IMR-90 (cell line): ENCODE measurements at regions not wholly inside any gene's neighbourhood (a gene's known extent, or its start where the extent isn't known, plus 50 kb on each side); places are given as distances from the start of the nearest gene placed in this dataset.
"Not testable (repeated sequence)": the region's sequence is repeated elsewhere in the genome, so short reads cannot be mapped to it uniquely, and the experiment has no call there.

Source experiments
- ATAC-seq: fragments of 200-7000 bp; cut with Tn5 transposase; 2 replicates; pipeline ENCODE4 v1.9.1; 2020; ENCODE audit warnings: low read depth, mild to moderate bottlenecking, moderate library complexity
- BruUV-seq: library from RNA; stranded (reverse); fragments of 400-500 nt; replicated peaks from 2 replicates; lab custom pipeline; 2021; lab: Mats Ljungman, UMichigan
- CTCF ChIA-PET: fragments of 300-600 bp; formaldehyde crosslinking; extraction: SDS; loops from one replicate; lab custom pipeline; 2021; ENCODE audit warnings: antibody characterized with exemption; lab: Yijun Ruan, JAX
- POLR2A ChIA-PET: fragments of 300-600 bp; sonication (Branson Sonifier 250); formaldehyde crosslinking; loops from one replicate; lab custom pipeline; 2022; ENCODE audit warnings: antibody characterized with exemption; ENCODE audit not compliant: unreplicated experiment; lab: Charles Lee
- DNase-seq: peaks from one replicate; pipeline ENCODE4 v3.0.0; 2013
- H2AFZ ChIP-seq: replicated peaks from 2 replicates; pipeline ENCODE3; 2013; ENCODE audit warnings: low read length, mild to moderate bottlenecking; ENCODE audit not compliant: poor library complexity
- H2AK5ac ChIP-seq: 2 replicates; pipeline ENCODE4 v1.6.1; 2013; ENCODE audit warnings: low read depth, low read length, inconsistent platforms
- H2AK9ac ChIP-seq: replicated peaks from 2 replicates; pipeline ENCODE3; 2013; ENCODE audit warnings: mild to moderate bottlenecking, low read depth, low read length, moderate library complexity; ENCODE audit not compliant: poor library complexity
- H2BK120ac ChIP-seq: 2 replicates; pipeline ENCODE4 v1.6.1; 2013; ENCODE audit warnings: low read depth, low read length, inconsistent platforms
- H2BK15ac ChIP-seq: 3 replicates; pipeline ENCODE4 v1.6.1; 2013; ENCODE audit warnings: low read depth, low read length, inconsistent platforms
- H2BK20ac ChIP-seq: 2 replicates; pipeline ENCODE4 v1.6.1; 2013; ENCODE audit warnings: low read depth, mild to moderate bottlenecking, inconsistent platforms, low read length, moderate library complexity
- H2BK5ac ChIP-seq: 2 replicates; pipeline ENCODE4 v1.6.1; 2013; ENCODE audit warnings: mild to moderate bottlenecking, low read depth, low read length, inconsistent platforms; ENCODE audit not compliant: poor library complexity, severe bottlenecking
- H3K14ac ChIP-seq: replicated peaks from 2 replicates; pipeline ENCODE4 v1.6.1; 2013; ENCODE audit warnings: low read depth, low read length, inconsistent platforms
- H3K18ac ChIP-seq: 2 replicates; pipeline ENCODE4 v1.6.1; 2013; ENCODE audit warnings: low read depth, low read length, control low read depth
- H3K23ac ChIP-seq: 2 replicates; pipeline ENCODE4 v1.6.1; 2013; ENCODE audit warnings: low read depth, low read length, inconsistent platforms
- H3K27ac ChIP-seq: 2 replicates; pipeline ENCODE4 v1.5.1; 2013; ENCODE audit warnings: mild to moderate bottlenecking, control low read depth, low read length; ENCODE audit not compliant: insufficient read depth
- H3K27me3 ChIP-seq: 2 replicates; pipeline ENCODE4 v1.6.1; 2013; ENCODE audit warnings: low read length; ENCODE audit not compliant: control insufficient read depth, insufficient read depth
- H3K36me3 ChIP-seq: 2 replicates; pipeline ENCODE4 v1.6.1; 2013; ENCODE audit warnings: low read length, mixed read lengths; ENCODE audit not compliant: control insufficient read depth, insufficient read depth
- H3K4ac ChIP-seq: 2 replicates; pipeline ENCODE4 v1.6.1; 2013; ENCODE audit warnings: low read depth, low read length, inconsistent platforms
- H3K4me1 ChIP-seq: 2 replicates; pipeline ENCODE4 v1.6.1; 2013; ENCODE audit warnings: low read length, mixed read lengths; ENCODE audit not compliant: control insufficient read depth, insufficient read depth
- H3K4me2 ChIP-seq: 2 replicates; pipeline ENCODE4 v1.6.1; 2013; ENCODE audit warnings: low read depth, mild to moderate bottlenecking, control low read depth, low read length, moderate library complexity
- H3K4me3 ChIP-seq: 2 replicates; pipeline ENCODE4 v1.5.1; 2013; ENCODE audit warnings: low read depth, mild to moderate bottlenecking, control low read depth, low read length, moderate library complexity; ENCODE audit not compliant: insufficient read depth
- H3K56ac ChIP-seq: 2 replicates; pipeline ENCODE4 v1.6.1; 2013; ENCODE audit warnings: low read length, inconsistent platforms; ENCODE audit not compliant: insufficient read depth; ENCODE audit errors: extremely low read depth
- H3K79me1 ChIP-seq, 2 experiments: 2 replicates each; pipeline ENCODE4 v1.6.1; 2013; ENCODE audit warnings: low read length in 2 of 2, inconsistent platforms in 1 of 2, low read depth in 1 of 2
- H3K9ac ChIP-seq: 2 replicates; pipeline ENCODE4 v1.6.1; 2013; ENCODE audit warnings: low read depth, low read length, control low read depth
- H3K9me1 ChIP-seq: 2 replicates; pipeline ENCODE4 v1.6.1; 2013; ENCODE audit warnings: low read length, inconsistent platforms; ENCODE audit not compliant: insufficient read depth
- H3K9me3 ChIP-seq: 2 replicates; pipeline ENCODE4 v1.6.1; 2013; ENCODE audit warnings: low read length; ENCODE audit not compliant: control insufficient read depth, insufficient read depth
- H4K20me1 ChIP-seq: 2 replicates; pipeline ENCODE4 v1.6.1; 2013; ENCODE audit warnings: low read length, inconsistent platforms; ENCODE audit not compliant: insufficient read depth
- H4K5ac ChIP-seq: 2 replicates; pipeline ENCODE4 v1.6.1; 2013; ENCODE audit warnings: mild to moderate bottlenecking, low read depth, low read length, control low read depth
- H4K8ac ChIP-seq, 2 experiments: 2 replicates each; pipeline ENCODE4 v1.6.1; 2013; ENCODE audit warnings: low read depth in 2 of 2, low read length in 2 of 2, control low read depth in 1 of 2, inconsistent platforms in 1 of 2
- H4K91ac ChIP-seq: 2 replicates; pipeline ENCODE4 v1.6.1; 2013; ENCODE audit warnings: low read depth, low read length, inconsistent platforms; ENCODE audit not compliant: insufficient read depth
- WGBS, 2 experiments: methylation state at CpG; one replicate each; pipeline versions ENCODE4 v1.1.5 to v1.1.7; 2013; ENCODE audit warnings: missing lambda C conversion rate in 2 of 2; ENCODE audit not compliant: insufficient read length in 1 of 2; ENCODE audit errors: extremely low coverage in 2 of 2; 5-methylcytosine and 5-hydroxymethylcytosine counted together
- dilution Hi-C: fragments of 300-500 bp; cut with HindIII; formaldehyde crosslinking; loops from one replicate; pipeline ENCODE4 v1.14.3; 2018; ENCODE audit warnings: low sequenced_read_pairs; ENCODE audit not compliant: unreplicated experiment
- in situ Hi-C: fragments of 300-500 bp; cut with MboI; formaldehyde crosslinking; loops from 3 replicates; pipeline ENCODE4 v1.14.3; 2019; ENCODE audit warnings: low sequenced_read_pairs, inconsistent platforms, mixed read lengths
- intact Hi-C: fragments of 100-400 bp; cut with micrococcal nuclease; formaldehyde crosslinking; loops from 2 replicates; pipeline ENCODE4 v1.10.0; 2022

DNA sequence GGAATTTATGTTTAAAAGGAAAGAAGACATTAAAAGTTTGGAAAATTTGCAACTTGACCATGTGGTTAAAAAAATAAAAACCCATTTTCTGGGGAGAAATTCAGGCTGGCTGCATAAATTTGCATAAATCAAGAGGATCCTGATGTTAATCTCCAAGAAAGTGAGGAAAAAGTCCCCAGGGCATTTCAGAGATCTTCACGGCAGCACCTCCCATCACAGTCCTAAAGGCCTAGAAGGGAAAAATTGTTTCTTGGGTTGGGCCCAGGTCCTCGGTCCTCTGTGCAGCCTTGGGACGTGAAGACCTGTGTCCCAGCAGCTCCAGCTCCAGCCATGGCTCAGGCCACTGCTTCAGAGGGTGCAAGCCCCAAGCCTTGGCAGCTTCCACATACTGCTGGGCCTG, 560.3 kb downstream of the PRIM2 start:
- H3K9ac ChIP-seq, POLR2A ChIA-PET, H2BK120ac ChIP-seq, H2BK20ac ChIP-seq, H2BK5ac ChIP-seq, H4K5ac ChIP-seq, BruUV-seq, ATAC-seq, H4K8ac ChIP-seq, H3K79me1 ChIP-seq, in situ Hi-C loops, H3K4me3 ChIP-seq, H3K36me3 ChIP-seq, H2AK5ac ChIP-seq, H3K56ac ChIP-seq, H3K14ac ChIP-seq, H3K27me3 ChIP-seq, H3K9me3 ChIP-seq, H4K91ac ChIP-seq, H3K23ac ChIP-seq, dilution Hi-C loops, H2AK9ac ChIP-seq, H3K4me2 ChIP-seq, H3K4me1 ChIP-seq, H3K4ac ChIP-seq, H2BK15ac ChIP-seq, H3K27ac ChIP-seq, H4K20me1 ChIP-seq, H3K18ac ChIP-seq, H2AFZ ChIP-seq, intact Hi-C loops, H3K9me1 ChIP-seq, CTCF ChIA-PET, DNase-seq: not testable (repeated sequence)
- no CpG with 5 or more reads among the region's 3 CpGs for WGBS, 2 experiments

DNA sequence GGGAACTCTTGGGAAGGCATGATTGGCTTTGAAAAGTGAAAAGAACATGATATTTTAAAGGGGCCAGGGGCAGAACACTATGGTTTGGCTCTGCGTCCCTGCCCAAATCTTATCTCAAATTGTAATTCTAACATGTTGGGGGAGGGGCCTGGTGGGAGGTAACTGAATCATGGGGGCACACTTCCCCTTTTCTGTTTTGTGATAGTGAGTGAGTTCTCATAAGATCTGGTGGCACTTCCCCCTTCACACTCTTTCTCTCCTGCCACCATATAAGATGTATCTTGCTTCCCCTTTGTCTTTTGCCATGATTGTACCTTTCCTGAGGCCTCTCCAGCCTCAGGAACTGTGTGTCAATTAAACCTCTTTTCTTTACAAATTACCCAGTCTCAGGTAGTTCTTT, 561.4 kb downstream of the PRIM2 start:
- H3K18ac ChIP-seq, H3K9ac ChIP-seq, intact Hi-C loops, H2BK20ac ChIP-seq, H4K20me1 ChIP-seq, POLR2A ChIA-PET, H3K4ac ChIP-seq, H3K23ac ChIP-seq, H3K79me1 ChIP-seq, dilution Hi-C loops, H3K27me3 ChIP-seq, H3K4me2 ChIP-seq, H2BK5ac ChIP-seq, H4K5ac ChIP-seq, H2BK15ac ChIP-seq, H3K9me3 ChIP-seq, H2BK120ac ChIP-seq, BruUV-seq, H4K8ac ChIP-seq, in situ Hi-C loops, H2AK5ac ChIP-seq, DNase-seq, H3K36me3 ChIP-seq, H3K27ac ChIP-seq, H3K14ac ChIP-seq, H2AK9ac ChIP-seq, CTCF ChIA-PET, H3K9me1 ChIP-seq, H3K56ac ChIP-seq, H4K91ac ChIP-seq, ATAC-seq, H3K4me1 ChIP-seq, H3K4me3 ChIP-seq, H2AFZ ChIP-seq: not testable (repeated sequence)
- no CpG with 5 or more reads among the region's 1 CpG for WGBS, 2 experiments
